ENCODE measurements at regions not wholly inside any gene's neighbourhood (a gene's known extent, or its start where the extent isn't known, plus 50 kb on each side); places are given as distances from the start of the nearest gene placed in this dataset.

GRCh38 chr11:127340438-127340837 is 339.9 kb upstream of the KIRREL3 start:
- TF ChIP-seq CTCF (IDR thresholded peaks at IDR 0.05), result no peak
- ATAC-seq (ENCODE audit: insufficient number of reproducible peaks, low FRiP score, low read depth) (no peak), DNase-seq (ENCODE audit: low spot score) (no peak)
- Histone ChIP-seq H3K27ac (no peak overlapping the region), H3K9me3 (no peaks in the 10 kb centered on the region), H3K36me3 (no peaks in the 10 kb centered on the region), H3K27me3 (replicated peaks; ENCODE audit: insufficient read depth) (no peaks in the 10 kb centered on the region), H3K4me1 (ENCODE audit: control insufficient read depth in 1 of 2, low read depth in 2 of 2) (no peaks in the 10 kb centered on the region), H3K4me3 (no peak overlapping the region)

- H3K4me3 ChIP-seq, result no peak overlapping the region
- ATAC-seq (ENCODE audit: insufficient number of reproducible peaks, low FRiP score, low read depth), result no peak
- no peaks in the 10 kb centered on the region for H3K9me3 ChIP-seq
- no peak for DNase-seq (ENCODE audit: low spot score)
- no peak for TF ChIP-seq CTCF (IDR thresholded peaks at IDR 0.05)
- no peaks in the 10 kb centered on the region for H3K36me3 ChIP-seq
- no peaks in the 10 kb centered on the region for H3K4me1 ChIP-seq (ENCODE audit: control insufficient read depth in 1 of 2, low read depth in 2 of 2)
- H3K27me3 ChIP-seq (replicated peaks; ENCODE audit: insufficient read depth), result no peaks in the 10 kb centered on the region
- no peak overlapping the region for H3K27ac ChIP-seq
These were observed 338.8 kb upstream of the KIRREL3 start for GRCh38 chr11:127339376-127339775.

- DNase-seq (ENCODE audit: low spot score) (no peak), ATAC-seq (ENCODE audit: insufficient number of reproducible peaks, low FRiP score, low read depth) (no peak)
- Histone ChIP-seq H3K36me3 (no peaks in the 10 kb centered on the region), H3K27me3 (replicated peaks; ENCODE audit: insufficient read depth) (no peaks in the 10 kb centered on the region), H3K4me1 (ENCODE audit: control insufficient read depth in 1 of 2, low read depth in 2 of 2) (no peaks in the 10 kb centered on the region), H3K9me3 (no peaks in the 10 kb centered on the region), H3K4me3 (no peak overlapping the region), H3K27ac (no peak overlapping the region)
- TF ChIP-seq CTCF (IDR thresholded peaks at IDR 0.05), result no peak
These were observed 338.1 kb upstream of the KIRREL3 start for GRCh38 chr11:127338380-127339259.

GRCh38 chr11:127334466-127334865 is 333.9 kb upstream of the KIRREL3 start:
- H3K9me3 ChIP-seq, result no peaks in the 10 kb centered on the region
- no peak overlapping the region for H3K27ac ChIP-seq
- no peak for TF ChIP-seq CTCF (IDR thresholded peaks at IDR 0.05)
- ATAC-seq (ENCODE audit: insufficient number of reproducible peaks, low FRiP score, low read depth) (no peak), DNase-seq (ENCODE audit: low spot score) (no peak)
- H3K4me1 ChIP-seq (ENCODE audit: control insufficient read depth in 1 of 2, low read depth in 2 of 2), result no peaks in the 10 kb centered on the region
- H3K36me3 ChIP-seq, result no peaks in the 10 kb centered on the region
- H3K27me3 ChIP-seq (replicated peaks; ENCODE audit: insufficient read depth), result no peaks in the 10 kb centered on the region
- no peak overlapping the region for H3K4me3 ChIP-seq

- no peak overlapping the region for H3K4me3 ChIP-seq
- no peaks in the 10 kb centered on the region for H3K27me3 ChIP-seq (replicated peaks; ENCODE audit: insufficient read depth)
- H3K36me3 ChIP-seq, result no peaks in the 10 kb centered on the region
- no peaks in the 10 kb centered on the region for H3K9me3 ChIP-seq
- H3K27ac ChIP-seq, result no peak overlapping the region
- H3K4me1 ChIP-seq (ENCODE audit: control insufficient read depth in 1 of 2, low read depth in 2 of 2), result no peaks in the 10 kb centered on the region
- ATAC-seq (ENCODE audit: insufficient number of reproducible peaks, low FRiP score, low read depth) (no peak), DNase-seq (ENCODE audit: low spot score) (no peak)
- no peak for TF ChIP-seq CTCF (IDR thresholded peaks at IDR 0.05)
These were observed 332.3 kb upstream of the KIRREL3 start for GRCh38 chr11:127332896-127333295.
